Stimulated activated CD4-positive, alpha-beta T cell treated with anti-CD3 and anti-CD28 coated beads, TNF-alpha, amount 100 ng/mL, for 4 hours (primary cell): ENCODE measurements at regions not wholly inside any gene's neighbourhood (a gene's known extent, or its start where the extent isn't known, plus 50 kb on each side); places are given as distances from the start of the nearest gene placed in this dataset.

Experiments used
- DNase-seq, 3 experiments: peaks; one replicate each; pipeline ENCODE4 v3.0.0-alpha.2; 2020; ENCODE audit warnings: low read depth in 3 of 3

GRCh38 chr6:1201547-1202200, 110.2 kb upstream of the FOXQ1 start:
- no peak for DNase-seq

GRCh38 chr6:1200409-1201101, 111.3 kb upstream of the FOXQ1 start:
- DNase-seq = no peak

GRCh38 chr6:1200081-1200408, 111.9 kb upstream of the FOXQ1 start:
- DNase-seq = no peak

- DNase-seq = no peak
These were observed 114.6 kb upstream of the FOXQ1 start for GRCh38 chr6:1197309-1197708.

DNA sequence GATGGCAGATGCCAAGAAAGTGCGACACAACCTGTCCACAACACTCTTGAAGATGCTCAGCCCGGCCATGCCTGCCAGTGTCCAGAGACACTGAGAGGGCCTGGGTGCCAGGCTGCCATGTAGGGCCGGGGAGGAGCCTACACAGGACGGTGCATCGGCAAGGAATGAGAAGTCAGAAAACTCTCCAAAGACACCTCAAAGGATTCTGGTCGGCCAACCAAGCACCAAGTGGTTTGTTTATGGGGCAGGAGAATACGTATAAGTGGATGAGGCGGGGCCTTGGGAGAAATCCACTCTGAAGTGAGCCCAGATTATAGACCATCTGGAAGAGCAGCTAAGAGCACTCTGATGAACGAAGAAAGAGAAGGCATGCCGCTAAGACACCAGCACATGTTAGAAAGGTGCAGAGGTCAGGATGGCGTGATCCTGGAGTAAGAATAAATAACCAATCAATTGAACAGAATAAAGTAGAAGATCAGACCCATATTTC, 120.7 kb upstream of the FOXQ1 start:
- no peak for DNase-seq

DNA sequence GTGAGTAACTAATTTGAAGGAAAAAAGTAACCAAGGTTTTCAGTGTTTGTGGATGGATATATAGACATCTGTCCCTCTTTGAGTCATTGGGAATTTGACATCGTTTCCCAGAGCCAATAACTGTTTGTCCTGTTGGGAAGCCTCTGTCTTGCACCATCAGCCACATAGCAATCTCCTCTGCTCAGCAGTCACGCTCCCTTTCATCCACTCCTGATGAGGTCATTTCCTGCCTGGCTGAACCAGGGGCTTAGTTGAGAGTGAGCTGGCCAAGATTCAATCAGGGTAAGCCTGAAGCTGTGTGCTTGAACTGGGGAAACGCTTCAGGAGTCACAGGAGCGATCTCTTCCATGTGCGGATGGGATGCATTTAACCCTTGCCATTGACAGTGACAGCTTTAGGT, 121.5 kb upstream of the FOXQ1 start:
- DNase-seq = no peak

DNA sequence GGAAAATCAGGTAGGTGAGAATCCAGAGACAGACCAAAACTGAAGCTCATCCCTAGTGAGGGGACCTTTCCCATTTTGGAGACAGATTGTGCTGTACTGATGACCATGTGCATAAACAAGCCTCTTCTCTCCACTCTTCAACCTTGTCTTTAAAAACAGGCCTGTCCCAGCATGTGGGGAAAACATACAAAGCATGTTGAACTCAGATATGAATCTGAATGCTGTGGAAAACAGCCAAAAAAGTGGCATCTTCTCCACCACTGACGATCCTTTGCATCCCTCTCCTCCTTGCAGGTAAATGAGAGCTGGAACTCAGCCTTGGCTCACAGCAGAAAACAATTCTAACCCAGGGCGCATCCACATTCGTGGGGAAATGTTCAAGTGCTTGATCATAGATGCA, 123.7 kb upstream of the FOXQ1 start:
- DNase-seq = no peak

DNA sequence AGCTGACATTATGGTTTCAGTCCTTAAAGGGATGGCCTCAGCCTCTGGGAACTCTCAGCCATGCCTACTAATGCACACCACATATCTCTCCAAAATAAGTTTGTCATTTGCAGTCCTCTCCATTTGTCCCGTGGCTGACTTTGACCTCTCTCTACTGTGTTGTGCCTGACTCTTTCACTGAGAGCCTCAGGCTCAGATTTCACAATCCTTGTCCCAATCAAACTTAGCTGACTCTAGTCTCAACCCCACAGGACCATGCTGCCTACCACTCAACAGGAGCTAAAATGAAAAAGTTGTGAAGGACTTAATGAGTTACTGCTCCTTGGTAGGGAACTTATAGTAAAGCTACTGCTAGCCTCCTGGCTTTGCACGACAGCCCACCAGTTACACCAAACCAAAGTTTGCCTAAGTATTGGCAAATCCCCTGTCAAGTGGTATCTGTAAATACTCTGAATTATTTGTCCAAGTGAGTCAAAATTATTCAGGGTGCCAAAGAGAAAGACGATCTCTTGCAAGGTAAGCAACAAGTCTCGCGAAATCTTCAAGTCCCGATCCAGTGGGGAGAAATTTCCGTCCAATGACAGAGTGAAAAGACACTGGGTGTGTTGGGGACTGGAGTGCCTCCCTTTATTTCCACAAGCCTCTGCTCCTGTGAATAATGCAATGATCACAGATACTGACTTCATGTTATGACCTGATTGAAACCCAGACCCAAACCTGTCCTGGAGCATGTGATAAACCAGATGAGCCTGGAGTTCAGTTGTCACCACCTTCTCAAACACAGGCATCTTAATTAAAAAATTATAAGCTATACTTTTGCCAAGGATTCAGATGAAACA, 124.4 kb upstream of the FOXQ1 start:
- no peak for DNase-seq

GRCh38 chr6:1184318-1184717, 127.6 kb upstream of the FOXQ1 start:
- DNase-seq = no peak

GRCh38 chr6:1182722-1183521, 129.0 kb upstream of the FOXQ1 start:
- DNase-seq = no peak

GRCh38 chr6:1181939-1182605, 129.8 kb upstream of the FOXQ1 start:
- no peak for DNase-seq

DNA sequence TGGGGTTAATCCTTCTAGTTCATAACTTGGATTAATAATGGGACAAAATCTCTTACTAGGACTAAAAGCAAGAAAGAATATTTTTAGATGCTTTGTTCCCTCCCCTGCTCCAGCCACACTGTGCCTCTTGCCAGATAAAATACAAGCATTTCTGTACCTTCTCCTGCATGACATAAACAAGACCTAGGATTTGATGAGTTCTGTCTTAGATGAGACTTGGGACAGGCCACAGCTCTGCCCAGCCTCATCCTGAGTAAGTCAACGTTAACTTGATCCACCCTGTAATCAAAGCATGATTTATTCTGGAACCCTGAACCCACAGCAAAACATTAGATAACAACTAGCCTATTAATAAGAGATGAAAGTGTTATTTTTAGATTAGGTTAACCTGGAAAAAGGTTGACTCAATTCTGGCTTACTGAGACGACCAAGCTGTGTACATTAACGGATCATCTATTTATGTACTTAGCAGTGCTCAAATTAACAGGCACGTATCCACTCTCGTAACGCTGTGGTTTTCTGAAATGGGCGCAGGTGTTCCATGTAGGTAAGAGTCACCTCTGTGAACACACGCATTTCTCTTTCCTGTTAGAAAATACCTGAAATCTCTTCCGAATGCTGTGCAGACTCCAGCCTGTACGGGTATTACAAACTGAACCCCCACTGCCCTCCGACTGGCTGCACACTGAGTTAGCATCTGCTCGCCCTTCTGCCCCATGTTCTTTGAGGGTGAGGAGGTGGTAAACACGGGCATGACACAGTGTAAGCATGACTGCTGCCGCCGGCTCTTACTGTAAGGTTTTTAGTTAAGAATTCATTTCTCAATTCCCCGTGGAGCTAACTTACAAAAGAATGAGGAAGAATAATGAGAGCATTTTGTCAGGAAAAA, 132.1 kb upstream of the FOXQ1 start:
- no peak for DNase-seq

DNA sequence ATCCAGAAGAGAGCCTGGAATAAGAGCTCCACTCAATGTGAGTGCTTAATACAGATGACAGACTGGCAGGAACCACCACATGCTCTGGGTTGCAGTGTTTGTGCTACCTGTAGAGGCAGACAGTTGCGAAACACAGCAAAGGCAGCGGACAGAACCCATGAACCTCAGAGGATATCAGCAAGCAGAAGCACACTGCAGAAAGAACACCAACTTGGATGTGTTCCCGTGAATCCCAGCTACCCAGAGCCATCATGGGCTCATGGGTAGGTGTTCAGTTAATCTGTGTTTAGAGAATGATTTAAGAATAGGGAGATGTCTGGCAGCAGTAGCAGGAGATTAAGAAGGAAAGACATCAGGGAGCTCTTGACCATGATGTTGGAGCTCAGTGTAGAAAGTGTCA, 133.3 kb upstream of the FOXQ1 start:
- DNase-seq = no peak

DNA sequence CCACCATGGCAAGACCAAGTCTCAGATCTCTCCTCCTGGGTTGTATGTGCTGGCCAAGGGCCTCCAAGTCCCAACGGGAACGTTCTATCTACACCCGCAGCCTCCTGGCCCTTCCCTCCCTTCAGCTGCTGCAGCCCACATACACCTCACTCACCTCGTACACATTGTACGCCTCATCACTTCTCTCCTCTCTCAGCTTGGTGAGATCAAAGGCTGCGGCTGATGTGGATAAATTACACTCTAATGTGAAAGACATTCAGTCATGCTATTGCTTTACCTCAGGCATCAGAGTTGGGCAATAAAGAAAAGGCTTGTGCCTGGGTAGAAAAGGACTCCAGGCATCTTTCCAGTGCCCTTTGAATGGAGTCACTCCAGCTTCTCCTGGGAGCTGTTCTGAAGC, 135.3 kb upstream of the FOXQ1 start:
- DNase-seq = no peak

- DNase-seq = no peak
These were observed 136.0 kb upstream of the FOXQ1 start for GRCh38 chr6:1175877-1176276.

DNA sequence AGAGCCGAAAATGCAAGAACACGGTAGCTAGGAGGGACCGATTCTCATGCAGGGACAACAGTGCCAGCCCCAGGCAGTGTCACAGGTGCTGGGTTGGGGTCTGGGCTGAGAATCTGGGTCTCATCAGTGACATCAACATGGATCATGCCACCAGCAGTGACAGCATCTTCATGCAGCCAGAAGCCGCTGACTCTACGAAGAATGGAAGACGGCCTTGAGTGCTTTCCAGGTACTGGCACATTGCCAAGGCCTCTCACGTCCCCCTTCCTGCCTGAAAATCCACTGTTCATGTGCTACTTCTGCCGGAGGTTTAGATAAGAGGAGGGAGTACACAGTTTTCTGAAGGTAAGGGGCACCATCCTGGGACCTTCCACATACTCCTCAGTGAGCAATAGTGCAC, 141.1 kb upstream of the FOXQ1 start:
- DNase-seq = no peak

DNA sequence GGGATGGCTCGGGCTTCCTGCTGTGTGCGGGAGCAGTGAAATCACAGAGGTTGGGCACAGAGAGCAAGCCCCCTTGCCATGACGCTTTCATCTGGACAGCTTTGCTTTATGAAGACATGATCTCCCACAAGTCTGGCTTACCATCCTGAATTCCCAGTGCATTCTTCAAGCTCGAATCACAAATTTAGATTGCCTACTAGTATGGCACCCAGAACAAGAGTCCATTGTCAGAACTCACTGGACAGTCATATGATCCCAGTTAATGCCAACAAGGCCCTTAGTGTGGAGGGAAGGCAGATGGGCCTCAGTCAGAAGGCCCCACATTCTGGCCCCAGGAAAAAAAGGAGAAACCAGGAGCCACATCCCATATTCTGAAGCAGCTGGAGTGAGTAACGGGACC, 147.3 kb upstream of the FOXQ1 start:
- DNase-seq = no peak

DNA sequence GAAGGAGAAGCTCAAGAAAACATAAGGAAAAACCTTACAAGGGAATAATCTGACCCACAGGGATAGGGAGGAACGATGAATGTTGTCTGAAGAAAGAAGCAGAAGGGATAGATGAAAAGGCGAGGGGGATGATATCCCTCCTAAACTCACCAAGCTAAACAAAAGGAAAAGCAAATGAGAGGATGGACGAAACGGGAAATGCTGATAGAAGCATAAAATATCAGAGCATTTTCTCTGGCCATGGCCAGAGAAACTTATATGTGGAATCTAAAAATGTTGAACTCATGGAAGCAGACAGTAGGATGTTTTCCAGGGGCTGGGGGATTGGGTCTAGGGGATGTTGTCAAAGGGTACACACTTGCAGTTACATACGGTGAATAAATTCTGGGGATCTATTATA, 148.4 kb upstream of the FOXQ1 start:
- no peak for DNase-seq

DNA sequence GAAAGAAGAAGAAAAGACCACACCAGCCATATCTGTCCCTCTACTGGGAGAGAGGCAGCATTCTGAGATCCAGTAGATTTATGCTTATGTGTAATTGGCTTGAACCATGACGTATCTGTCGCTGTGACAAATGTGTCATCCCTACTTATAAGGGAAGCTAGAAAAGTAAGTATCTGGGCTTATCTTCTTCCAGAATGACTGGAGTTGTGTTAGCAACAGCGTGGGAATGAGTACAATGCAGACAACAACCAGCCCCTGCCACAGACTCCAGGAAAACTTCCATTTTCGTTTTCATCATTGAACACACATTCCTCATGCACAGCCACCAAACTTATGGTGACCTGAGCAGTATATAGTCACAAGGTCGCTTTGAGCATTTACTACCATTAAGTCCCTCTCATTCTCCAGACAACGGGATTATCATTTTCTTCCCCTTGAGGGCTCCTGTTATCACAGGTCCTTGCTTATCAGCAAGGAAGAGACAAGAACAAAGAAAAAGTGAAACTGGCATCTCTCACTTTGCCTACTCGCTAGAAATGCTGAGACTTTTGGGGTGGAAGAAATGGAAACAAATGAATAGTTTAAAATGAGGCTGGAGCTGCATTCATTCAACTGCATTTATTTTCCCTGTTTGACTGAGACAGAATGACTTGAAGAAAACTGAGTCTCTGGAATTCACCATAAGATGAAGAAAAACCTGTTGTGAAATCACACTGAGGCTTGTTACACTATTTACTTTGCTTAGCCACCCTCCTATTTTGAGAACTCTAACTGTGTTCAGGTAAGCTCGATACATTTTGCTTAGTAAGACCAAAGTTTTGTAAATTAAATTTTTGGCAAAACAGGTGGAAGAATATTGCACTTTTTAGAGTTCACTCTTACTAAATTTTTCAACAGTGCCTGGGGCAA, 149.3 kb upstream of the FOXQ1 start:
- no peak for DNase-seq
